Stomach (tissue), 8 donors: ENCODE measurements at regions not wholly inside any gene's neighbourhood (a gene's known extent, or its start where the extent isn't known, plus 50 kb on each side); places are given as distances from the start of the nearest gene placed in this dataset.

Experiments
- DNase-seq, 2 donors: peaks; one replicate each; pipeline versions ENCODE4 v3.0.0 to v3.0.0-alpha.2; 2013 to 2019
- H3K27ac ChIP-seq, 5 donors: fragments of 200-600 bp in 4 of 5; sonication (generic) in 4 of 5; one replicate each; pipeline ENCODE4 v1.5.1; 2013 to 2019; ENCODE audit warnings: mild to moderate bottlenecking in 1 of 5, moderate library complexity in 1 of 5
- H3K27me3 ChIP-seq, 3 donors: fragments of 200-600 bp; sonication (generic); one replicate each; pipeline ENCODE4 v1.5.1; 2017 to 2019; ENCODE audit warnings: mixed run types in 1 of 3
- H3K36me3 ChIP-seq, 4 donors: fragments of 200-600 bp; sonication (generic); 1 replicate in 3 of 4; 2 replicates in 1 of 4; pipeline ENCODE4 v1.5.1; 2016 to 2019
- H3K4me1 ChIP-seq, 4 donors: fragments of 200-600 bp; sonication (generic); one replicate each; pipeline ENCODE4 v1.5.1; 2016 to 2019
- H3K4me3 ChIP-seq, 4 donors: fragments of 200-600 bp; sonication (generic) in 3 of 4; one replicate each; pipeline ENCODE4 v1.5.1; 2016 to 2019; ENCODE audit warnings: mild to moderate bottlenecking in 1 of 4
- H3K9me3 ChIP-seq, 4 donors: fragments of 200-600 bp; sonication (generic); one replicate each; pipeline ENCODE4 v1.5.1; 2016 to 2019
- CTCF ChIP-seq, 7 experiments: fragments of 450-650 bp in 4 of 7; fragments of 200-600 bp in 3 of 7; sonication (generic) in 3 of 7; IDR thresholded peaks; one replicate each; pipeline ENCODE4 v1.5.1; 2016 to 2019; ENCODE audit warnings: antibody characterized with exemption in 7 of 7, control low read depth in 2 of 7, mild to moderate bottlenecking in 1 of 7
- EP300 ChIP-seq: sonication (generic); formaldehyde crosslinking; IDR thresholded peaks from one replicate; pipeline ENCODE4 v1.6.1; 2017; ENCODE audit warnings: antibody characterized with exemption
- POLR2A ChIP-seq, 4 donors: fragments of 450-650 bp; IDR thresholded peaks; one replicate each; pipeline ENCODE4 v1.6.1; 2016; ENCODE audit warnings: antibody characterized with exemption in 4 of 4, control low read depth in 2 of 4, mild to moderate bottlenecking in 1 of 4, moderate library complexity in 1 of 4
- POLR2AphosphoS5 ChIP-seq, 3 donors: sonication (generic); formaldehyde crosslinking; IDR thresholded peaks; one replicate each; pipeline ENCODE4 v1.6.1; 2016; ENCODE audit warnings: antibody characterized with exemption in 3 of 3
- WGBS, 5 donors: extraction: QIAGEN DNeasy Blood & Tissue Kit in 3 of 5; methylation state at CpG; one replicate each; pipeline versions ENCODE4 v1.1.5 to v1.1.7; 2013 to 2018; 5-methylcytosine and 5-hydroxymethylcytosine counted together
- intact Hi-C: fragments of 100-400 bp; cut with DNase I; formaldehyde crosslinking; loops from one replicate; pipeline ENCODE4 v1.15.1; 2023; ENCODE audit warnings: low total_unique reads
- donor health status: healthy with polysubstance abuse.
- donor health status: Bipolar disorder and iron deficiency.
- donor health status: healthy.

- intact Hi-C loops = no loop called here
- no peak for DNase-seq
- 92 to 96% (median 95%) methylated on average over 5 of the region's 5 CpGs for WGBS, 5 donors
- H3K27me3 ChIP-seq = no peaks in the 10 kb centered on the region
- H3K4me1 ChIP-seq = peaks cover 8 to 28% (median 13%) of the 10 kb centered on the region in 4 donors
- H3K4me3 ChIP-seq = no peak overlapping the region
- no peaks in the 10 kb centered on the region for H3K36me3 ChIP-seq
- no peak for TF ChIP-seq POLR2AphosphoS5 (IDR thresholded peaks at IDR 0.05)
- no peak for TF ChIP-seq POLR2A (IDR thresholded peaks at IDR 0.05)
- no peak for TF ChIP-seq EP300
- no peak for TF ChIP-seq CTCF (IDR thresholded peaks at IDR 0.05)
- peak overlapping the region in 4 of 5 donors; percentile 44 to 75 (median 69) for H3K27ac ChIP-seq
- no peaks in the 10 kb centered on the region for H3K9me3 ChIP-seq
Observed at GRCh38 chr4:83213640-83214039, 71.0 kb downstream of the COQ2 start.

- 18 to 37% (median 32%) methylated on average over 9 of the region's 9 CpGs for WGBS, 5 donors
- no peaks in the 10 kb centered on the region for H3K9me3 ChIP-seq
- intact Hi-C loops = no loop called here
- no peak for TF ChIP-seq EP300
- TF ChIP-seq POLR2A (IDR thresholded peaks at IDR 0.05) = no peak
- no peak for TF ChIP-seq CTCF (IDR thresholded peaks at IDR 0.05)
- peak in 1 of 3 donors; percentile 59 for TF ChIP-seq POLR2AphosphoS5 (IDR thresholded peaks at IDR 0.05)
- H3K4me3 ChIP-seq = no peak overlapping the region
- no peaks in the 10 kb centered on the region for H3K27me3 ChIP-seq
- peak overlapping the region; percentile 60 to 75 (median 66) for H3K27ac ChIP-seq
- H3K4me1 ChIP-seq = peaks cover 0 to 16% (median 5%) of the 10 kb centered on the region in 4 donors
- DNase-seq = peak; percentile 65 to 95
- no peaks in the 10 kb centered on the region for H3K36me3 ChIP-seq
Observed at GRCh38 chr4:83212041-83212851, 72.4 kb downstream of the COQ2 start.

GRCh38 chr4:83209419-83209818, 75.2 kb downstream of the COQ2 start:
- no peak for TF ChIP-seq POLR2A (IDR thresholded peaks at IDR 0.05)
- 74 to 84% (median 76%) methylated on average over 4 of the region's 4 CpGs for WGBS, 5 donors
- Histone ChIP-seq H3K4me3 (no peak overlapping the region), H3K9me3 (no peaks in the 10 kb centered on the region), H3K27ac (peak overlapping the region in 1 of 5 donors; percentile 71), H3K27me3 (no peaks in the 10 kb centered on the region), H3K36me3 (no peaks in the 10 kb centered on the region), H3K4me1 (peaks cover 0 to 11% (median 4%) of the 10 kb centered on the region in 4 donors)
- intact Hi-C loops = no loop called here
- no peak for DNase-seq

GRCh38 chr4:83208371-83209365, 75.9 kb downstream of the COQ2 start:
- Histone ChIP-seq H3K27me3 (no peaks in the 10 kb centered on the region), H3K27ac (peak overlapping the region in 3 of 5 donors; percentile 12 to 71 (median 27)), H3K36me3 (no peaks in the 10 kb centered on the region), H3K4me1 (peaks cover 0 to 11% (median 4%) of the 10 kb centered on the region in 4 donors), H3K9me3 (no peaks in the 10 kb centered on the region), H3K4me3 (no peak overlapping the region)
- no peak for TF ChIP-seq POLR2AphosphoS5 (IDR thresholded peaks at IDR 0.05)
- peak in 1 of 2 donors; percentile 42 for DNase-seq
- intact Hi-C loops = no loop called here
- 67 to 78% (median 72%) methylated on average over 4 of the region's 4 CpGs for WGBS, 5 donors

GRCh38 chr4:83207497-83208101, 77.0 kb downstream of the COQ2 start:
- intact Hi-C loops = no loop called here
- H3K27me3 ChIP-seq = no peaks in the 10 kb centered on the region
- WGBS, 5 donors = 35 to 62% (median 42%) methylated on average over 6 of the region's 6 CpGs
- no peak overlapping the region for H3K4me3 ChIP-seq
- no peaks in the 10 kb centered on the region for H3K9me3 ChIP-seq
- peaks cover 0 to 11% (median 4%) of the 10 kb centered on the region in 4 donors for H3K4me1 ChIP-seq
- H3K36me3 ChIP-seq = no peaks in the 10 kb centered on the region
- no peak for DNase-seq
- TF ChIP-seq POLR2AphosphoS5 (IDR thresholded peaks at IDR 0.05) (peak in 2 of 3 donors; percentile 15 to 63), CTCF (IDR thresholded peaks at IDR 0.05) (no peak)
- peak overlapping the region in 4 of 5 donors; percentile 4 to 71 (median 20) for H3K27ac ChIP-seq
